ENCODE measurements at regions not wholly inside any gene's neighbourhood (a gene's known extent, or its start where the extent isn't known, plus 50 kb on each side); places are given as distances from the start of the nearest gene placed in this dataset.

- TF ChIP-seq ZBTB21 (CRISPR knock-in tag; IDR thresholded peaks at IDR 0.05; ENCODE audit: borderline replicate concordance) (no peak), SMAD4 (CRISPR knock-in tag; IDR thresholded peaks at IDR 0.05) (no peak), ATF6 (CRISPR knock-in tag; IDR thresholded peaks at IDR 0.05) (no peak), ZNF396 (CRISPR knock-in tag; IDR thresholded peaks at IDR 0.05; ENCODE audit: borderline replicate concordance) (no peak), OVOL2 (CRISPR knock-in tag; IDR thresholded peaks at IDR 0.05; ENCODE audit: borderline replicate concordance) (no peak), ZNF232 (CRISPR knock-in tag; IDR thresholded peaks at IDR 0.05) (no peak), ZNF138 (CRISPR knock-in tag; conservative IDR thresholded peaks at IDR 0.05) (no peak)
- TF ChIP-seq, protein P1, sequence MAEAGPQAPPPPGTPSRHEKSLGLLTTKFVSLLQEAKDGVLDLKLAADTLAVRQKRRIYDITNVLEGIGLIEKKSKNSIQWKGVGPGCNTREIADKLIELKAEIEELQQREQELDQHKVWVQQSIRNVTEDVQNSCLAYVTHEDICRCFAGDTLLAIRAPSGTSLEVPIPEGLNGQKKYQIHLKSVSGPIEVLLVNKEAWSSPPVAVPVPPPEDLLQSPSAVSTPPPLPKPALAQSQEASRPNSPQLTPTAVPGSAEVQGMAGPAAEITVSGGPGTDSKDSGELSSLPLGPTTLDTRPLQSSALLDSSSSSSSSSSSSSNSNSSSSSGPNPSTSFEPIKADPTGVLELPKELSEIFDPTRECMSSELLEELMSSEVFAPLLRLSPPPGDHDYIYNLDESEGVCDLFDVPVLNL (CRISPR knock-in tag; IDR thresholded peaks at IDR 0.05; ENCODE audit: borderline replicate concordance, low read depth) = no peak
- Mint-ChIP-seq H3K36me3 (peaks cover 19% of the 10 kb centered on the region), H3K4me1 (no peaks in the 10 kb centered on the region), H3K4me3 (no peak overlapping the region), H3K9me3 (peaks cover 16% of the 10 kb centered on the region), H3K27me3 (ENCODE audit: low read depth) (peaks cover 3% of the 10 kb centered on the region; the same call in 1 of the 2 replicates), H3K27ac (no peak overlapping the region)
- DNase-seq (ENCODE audit: low spot score) = no peak
- POLR2A ChIA-PET = no interaction called here
- no peak for ATAC-seq
- CTCF ChIA-PET = no interaction called here
These were observed 2291.3 kb downstream of the TP53TG3F start for GRCh38 chr16:35750701-35751104.

DNA sequence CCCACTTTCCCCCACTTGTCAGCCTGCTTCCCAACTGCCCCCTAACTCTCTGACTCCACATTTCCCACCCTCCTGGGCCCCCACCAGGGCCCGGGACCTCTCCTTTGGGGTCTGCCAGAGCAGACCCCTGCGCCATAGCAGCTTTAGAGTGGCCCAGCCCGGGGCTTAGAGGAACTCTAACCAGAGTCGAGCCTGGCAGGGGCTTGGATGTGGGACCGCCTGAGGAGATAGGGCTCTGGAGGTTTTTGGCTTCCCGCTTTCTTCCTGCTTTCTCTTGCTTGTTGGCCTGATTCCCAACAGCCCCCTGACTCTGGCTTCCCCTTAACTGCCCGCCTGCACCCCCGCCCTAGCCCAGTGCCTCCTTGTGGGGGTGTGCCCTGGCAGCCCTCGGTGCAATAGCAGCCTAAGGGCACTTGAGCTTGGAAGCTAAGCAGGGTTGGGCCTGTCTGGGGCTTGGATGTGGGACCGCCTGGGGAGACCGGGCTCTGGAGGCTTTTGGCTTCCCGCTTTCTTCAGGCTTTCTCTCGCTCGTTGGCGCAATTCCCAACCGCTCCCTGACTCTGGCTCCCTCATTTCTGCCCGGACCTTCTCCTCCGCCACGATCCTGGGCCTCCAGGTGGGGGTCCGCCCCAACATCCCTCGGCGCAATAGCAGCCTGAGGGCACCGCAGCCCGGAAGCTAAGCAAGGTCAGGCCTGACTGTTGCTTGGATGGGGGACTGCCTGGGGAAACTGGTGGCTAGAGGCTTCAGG lies 2292.0 kb downstream of the TP53TG3F start:
- peaks cover 23% of the 10 kb centered on the region for H3K9me3 Mint-ChIP-seq
- H3K27me3 Mint-ChIP-seq (ENCODE audit: low read depth) = peaks cover 3% of the 10 kb centered on the region; the same call in 1 of the 2 replicates

More for the DNA sequence above, 2292.0 kb downstream of the TP53TG3F start:
- peaks cover 26% of the 10 kb centered on the region for H3K36me3 Mint-ChIP-seq
- H3K4me1 Mint-ChIP-seq = no peaks in the 10 kb centered on the region
- POLR2A ChIA-PET = no interaction called here
- no peak overlapping the region for H3K4me3 Mint-ChIP-seq
- DNase-seq (ENCODE audit: low spot score) (no peak), ATAC-seq (no peak)
- TF ChIP-seq CREM (CRISPR knock-in tag; IDR thresholded peaks at IDR 0.05) (no peak), ZNF532 (CRISPR knock-in tag; IDR thresholded peaks at IDR 0.05; ENCODE audit: borderline replicate concordance) (no peak), OVOL2 (CRISPR knock-in tag; IDR thresholded peaks at IDR 0.05; ENCODE audit: borderline replicate concordance) (no peak), ZBTB21 (CRISPR knock-in tag; IDR thresholded peaks at IDR 0.05; ENCODE audit: borderline replicate concordance) (no peak), ZNF396 (CRISPR knock-in tag; IDR thresholded peaks at IDR 0.05; ENCODE audit: borderline replicate concordance) (no peak), FOXJ3 (CRISPR knock-in tag; IDR thresholded peaks at IDR 0.05; ENCODE audit: borderline replicate concordance) (no peak)
- TF ChIP-seq, protein P2, sequence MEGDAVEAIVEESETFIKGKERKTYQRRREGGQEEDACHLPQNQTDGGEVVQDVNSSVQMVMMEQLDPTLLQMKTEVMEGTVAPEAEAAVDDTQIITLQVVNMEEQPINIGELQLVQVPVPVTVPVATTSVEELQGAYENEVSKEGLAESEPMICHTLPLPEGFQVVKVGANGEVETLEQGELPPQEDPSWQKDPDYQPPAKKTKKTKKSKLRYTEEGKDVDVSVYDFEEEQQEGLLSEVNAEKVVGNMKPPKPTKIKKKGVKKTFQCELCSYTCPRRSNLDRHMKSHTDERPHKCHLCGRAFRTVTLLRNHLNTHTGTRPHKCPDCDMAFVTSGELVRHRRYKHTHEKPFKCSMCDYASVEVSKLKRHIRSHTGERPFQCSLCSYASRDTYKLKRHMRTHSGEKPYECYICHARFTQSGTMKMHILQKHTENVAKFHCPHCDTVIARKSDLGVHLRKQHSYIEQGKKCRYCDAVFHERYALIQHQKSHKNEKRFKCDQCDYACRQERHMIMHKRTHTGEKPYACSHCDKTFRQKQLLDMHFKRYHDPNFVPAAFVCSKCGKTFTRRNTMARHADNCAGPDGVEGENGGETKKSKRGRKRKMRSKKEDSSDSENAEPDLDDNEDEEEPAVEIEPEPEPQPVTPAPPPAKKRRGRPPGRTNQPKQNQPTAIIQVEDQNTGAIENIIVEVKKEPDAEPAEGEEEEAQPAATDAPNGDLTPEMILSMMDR (IDR thresholded peaks at IDR 0.05) = no peak
- CTCF ChIA-PET = no interaction called here
- H3K27ac Mint-ChIP-seq = no peak overlapping the region

Measured in WTC11 (cell line).